GM18868 (cell line): ENCODE measurements at regions not wholly inside any gene's neighbourhood (a gene's known extent, or its start where the extent isn't known, plus 50 kb on each side); places are given as distances from the start of the nearest gene placed in this dataset.
A peak's percentile ranks its signal among the peaks of the same experiment; 100 is the strongest.
"Not testable (repeated sequence)": the region's sequence is repeated elsewhere in the genome, so short reads cannot be mapped to it uniquely, and the experiment has no call there.

Experiments
- ATAC-seq: cut with Tn5 transposase; IDR thresholded peaks from one replicate; pipeline ENCODE4 v1.9.1; 2021; ENCODE audit warnings: mild to moderate bottlenecking, moderate library complexity; ENCODE audit not compliant: unreplicated experiment

DNA sequence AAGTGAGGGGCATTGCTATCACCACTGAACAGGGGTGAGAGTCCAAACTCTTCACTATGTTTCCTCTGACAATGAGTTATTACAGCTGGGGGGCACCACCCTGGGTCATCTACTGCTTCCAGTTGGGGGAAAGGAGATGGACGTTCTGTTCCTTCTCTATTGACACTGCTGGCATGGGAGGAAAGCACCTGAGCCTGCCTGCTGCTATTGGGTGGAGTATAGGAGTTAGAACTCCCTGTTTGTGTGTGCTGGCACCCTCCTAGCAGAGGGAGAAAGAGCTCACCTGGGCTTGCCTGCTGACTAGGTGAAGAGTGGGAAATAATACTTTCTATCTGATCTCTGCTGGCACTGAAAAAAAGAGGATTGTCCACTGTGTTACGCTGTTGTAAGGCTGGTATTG, 163.8 kb downstream of the MSN start:
- ATAC-seq, result no peak

DNA sequence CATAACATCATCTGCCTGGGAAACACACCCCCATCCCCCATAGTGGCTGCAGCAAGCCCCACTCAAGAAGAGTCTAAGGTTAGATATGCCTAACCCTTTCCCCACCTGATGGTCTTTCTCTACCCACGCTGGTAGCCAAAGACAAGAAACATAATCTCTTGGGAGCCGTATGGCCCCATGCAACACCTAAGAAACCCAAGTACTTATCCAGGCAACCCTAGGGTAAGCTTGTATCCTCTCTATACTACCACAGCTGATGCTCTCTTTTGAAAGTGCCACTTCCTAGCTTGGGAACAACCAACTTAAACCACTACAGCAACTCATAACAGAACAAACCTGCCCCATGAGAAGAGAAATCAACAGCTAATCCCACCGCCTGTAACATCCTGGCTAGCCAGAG, 161.1 kb downstream of the MSN start:
- ATAC-seq, result no peak

- not testable (repeated sequence) for ATAC-seq
Observed at GRCh38 chrX:65825226-65825625, 157.8 kb downstream of the MSN start.

DNA sequence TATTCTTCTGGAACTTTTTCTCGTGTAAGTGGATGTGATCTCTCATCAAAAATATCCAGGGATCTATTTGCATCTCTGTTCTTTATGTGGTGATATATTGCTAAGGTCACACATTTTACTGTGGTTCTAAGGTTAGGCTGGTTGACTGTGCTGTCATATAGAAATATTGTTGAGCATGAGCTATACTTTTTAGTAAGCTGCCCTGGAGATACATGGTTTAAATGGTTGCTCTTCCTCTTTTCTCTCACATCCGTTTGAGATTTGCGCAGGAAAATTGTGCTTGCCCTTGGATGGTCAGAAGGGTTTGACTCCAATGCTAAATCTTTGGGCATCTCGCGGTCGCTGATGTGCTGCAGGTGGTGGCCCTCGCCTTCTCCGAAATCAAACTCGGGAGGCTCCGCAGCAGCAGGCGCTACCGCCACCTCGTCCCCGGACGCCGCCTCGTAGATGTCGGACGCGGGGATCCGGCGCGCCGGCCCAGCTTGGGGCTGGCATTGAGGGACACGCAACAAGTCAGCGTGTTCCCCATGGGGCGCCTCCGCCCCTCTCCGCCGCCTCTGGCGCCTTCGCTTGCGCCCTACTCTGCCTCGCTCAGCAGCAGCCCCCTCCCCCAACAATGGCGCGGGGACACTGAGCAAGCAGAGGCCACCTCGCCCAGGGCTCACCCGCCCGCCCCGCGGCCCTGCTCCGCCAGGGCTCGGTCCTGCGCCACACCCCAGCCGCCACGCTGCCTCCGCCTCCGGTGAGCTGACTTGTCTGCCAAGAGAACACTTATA, 154.5 kb downstream of the MSN start:
- ATAC-seq, result peak; percentile 87

DNA sequence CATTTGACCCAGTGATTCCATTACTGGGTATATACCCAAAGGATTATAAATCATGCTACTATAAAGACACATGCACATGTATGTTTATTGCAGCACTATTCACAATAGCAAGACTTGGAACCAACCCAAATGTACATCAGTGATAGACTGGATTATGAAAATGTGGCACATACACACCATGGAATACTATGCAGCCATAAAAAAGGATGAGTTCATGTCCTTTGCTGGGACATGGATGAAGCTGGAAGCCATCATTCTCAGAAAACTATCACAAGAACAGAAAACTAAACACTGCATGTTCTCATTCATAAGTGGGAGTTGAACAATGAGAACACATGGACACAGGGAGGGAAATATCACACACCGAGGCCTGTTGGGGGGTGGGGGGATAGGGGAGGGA, 152.5 kb downstream of the MSN start:
- ATAC-seq, result not testable (repeated sequence)

GRCh38 chrX:65813245-65813644, 145.8 kb downstream of the MSN start:
- no peak for ATAC-seq

DNA sequence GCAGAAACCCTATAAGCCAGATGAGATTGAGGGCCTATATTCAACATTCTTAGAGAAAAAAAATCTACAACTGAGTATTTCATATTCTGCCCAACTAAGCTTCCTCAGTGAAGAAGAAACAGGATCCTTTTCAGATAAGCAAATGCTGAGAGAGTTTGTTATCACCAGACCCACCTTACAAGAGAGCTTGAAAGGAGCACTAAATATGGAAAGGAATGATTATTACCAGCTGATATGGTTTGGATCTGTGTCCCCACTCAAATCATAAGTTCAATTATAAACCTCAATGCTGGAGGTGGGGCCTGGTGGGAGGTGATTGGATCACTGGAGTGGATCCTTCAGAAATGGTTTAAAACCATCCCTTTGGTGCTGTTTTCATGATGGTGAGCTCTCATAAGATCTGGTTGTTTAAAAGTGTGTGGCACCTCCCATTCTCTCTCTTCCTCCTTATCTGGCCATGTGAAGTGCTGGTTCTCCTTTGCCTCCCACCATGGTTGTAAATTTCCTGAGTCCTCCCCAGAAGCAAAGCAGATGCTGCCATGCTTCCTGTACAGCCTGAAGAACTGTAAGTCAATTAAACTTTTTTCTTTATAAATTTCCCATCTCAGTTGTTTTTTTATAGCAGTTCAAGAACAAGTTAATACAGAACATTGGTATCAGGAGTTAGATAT, 144.2 kb downstream of the MSN start:
- ATAC-seq, result no peak
